AG09309 (cell line): ENCODE measurements at regions not wholly inside any gene's neighbourhood (a gene's known extent, or its start where the extent isn't known, plus 50 kb on each side); places are given as distances from the start of the nearest gene placed in this dataset.

Experiments used
- DNase-seq: peaks from one replicate; pipeline ENCODE4 v3.0.0-alpha.2; 2010; ENCODE audit warnings: low read depth
- H3K4me3 ChIP-seq: 2 replicates; pipeline ENCODE4 v1.5.1; 2011; ENCODE audit warnings: mild to moderate bottlenecking, low read depth, low read length, moderate library complexity; ENCODE audit not compliant: control insufficient read depth
- CTCF ChIP-seq: IDR thresholded peaks from 2 replicates; pipeline ENCODE4 v1.5.1; 2011; ENCODE audit warnings: mild to moderate bottlenecking, low read depth, low read length, inconsistent platforms; ENCODE audit not compliant: insufficient read depth, control insufficient read depth; ENCODE audit errors: missing control alignments

- TF ChIP-seq CTCF, result no peak
- no peak for DNase-seq
- H3K4me3 ChIP-seq, result no peak overlapping the region
These were observed 58.3 kb upstream of the NEUROD6 start for GRCh38 chr7:31398815-31399214.

- no peak for DNase-seq
- TF ChIP-seq CTCF, result no peak
- no peak overlapping the region for H3K4me3 ChIP-seq
These were observed 66.7 kb upstream of the NEUROD6 start for GRCh38 chr7:31407178-31407676.

- no peak overlapping the region for H3K4me3 ChIP-seq
- DNase-seq, result no peak
- TF ChIP-seq CTCF, result no peak
These were observed 67.7 kb upstream of the NEUROD6 start for GRCh38 chr7:31408140-31408729.

- TF ChIP-seq CTCF, result no peak
- no peak for DNase-seq
- no peak overlapping the region for H3K4me3 ChIP-seq
These were observed 69.7 kb upstream of the NEUROD6 start for GRCh38 chr7:31410265-31410664.

GRCh38 chr7:31411416-31411815 lies 70.9 kb upstream of the NEUROD6 start:
- no peak for DNase-seq
- H3K4me3 ChIP-seq, result no peak overlapping the region
- no peak for TF ChIP-seq CTCF

- no peak for TF ChIP-seq CTCF
- DNase-seq, result no peak
- no peak overlapping the region for H3K4me3 ChIP-seq
These were observed 73.2 kb upstream of the NEUROD6 start for GRCh38 chr7:31413766-31414165.
